HepG2 (cell line): ENCODE measurements at regions not wholly inside any gene's neighbourhood (a gene's known extent, or its start where the extent isn't known, plus 50 kb on each side); places are given as distances from the start of the nearest gene placed in this dataset.
"Not testable (repeated sequence)": the region's sequence is repeated elsewhere in the genome, so short reads cannot be mapped to it uniquely, and the experiment has no call there.

Experiments
- ATAC-seq: fragments of 200-7000 bp; cut with Tn5 transposase; 3 replicates; pipeline ENCODE4 v1.9.1; 2020; ENCODE audit warnings: mild to moderate bottlenecking, moderate library complexity
- BruUV-seq: library from RNA; stranded (reverse); fragments of 400-500 nt; replicated peaks from 2 replicates; lab custom pipeline; 2021; lab: Mats Ljungman, UMichigan
- CTCF ChIA-PET: fragments of 300-600 bp; formaldehyde crosslinking; extraction: SDS; loops from one replicate; lab custom pipeline; 2021; ENCODE audit warnings: low total read pairs, inconsistent platforms, low intra/inter-chr PET ratio; lab: Yijun Ruan, JAX
- POLR2A ChIA-PET: fragments of 350-600 bp; sonication (Branson Sonifier 250); formaldehyde crosslinking; loops from one replicate; lab custom pipeline; 2020; ENCODE audit warnings: antibody characterized with exemption, inconsistent platforms; lab: Yijun Ruan, JAX
- DNase-seq: peaks from one replicate; pipeline ENCODE4 v3.0.0-alpha.2; 2015; ENCODE audit warnings: low spot score
- FAIRE-seq: peaks from 3 replicates; lab custom pipeline; 2011; peaks lifted over from hg19 to GRCh38; lab: Jason Lieb, UNC
- H2AFZ ChIP-seq: one replicate; pipeline ENCODE4 v1.6.1; 2011; ENCODE audit warnings: low read length, inconsistent platforms
- H3K27ac ChIP-seq: fragments of 300-600 bp; 3 replicates; pipeline ENCODE4 v1.8.0; 2011; ENCODE audit warnings: mixed run types, mild to moderate bottlenecking, mixed read lengths, low read length, inconsistent platforms; ENCODE audit not compliant: insufficient read depth; ENCODE audit errors: extremely low read length
- H3K27me3 ChIP-seq, 2 experiments: fragments of 200-600 bp in 1 of 2; 2 replicates in 1 of 2; 3 replicates in 1 of 2; pipeline versions ENCODE4 v1.6.0 to v1.8.0; 2011; ENCODE audit warnings: low read length in 2 of 2, mild to moderate bottlenecking in 2 of 2, moderate library complexity in 2 of 2, inconsistent platforms in 1 of 2; ENCODE audit not compliant: insufficient read depth in 2 of 2, control insufficient read depth in 1 of 2
- H3K36me3 ChIP-seq, 2 experiments: fragments of 200-600 bp in 1 of 2; replicated peaks in 1 of 2; 2 replicates in 1 of 2; 3 replicates in 1 of 2; pipeline versions ENCODE4 v1.5.1 to v1.8.0; 2011; ENCODE audit warnings: low read length in 2 of 2, inconsistent platforms in 1 of 2; ENCODE audit not compliant: insufficient read depth in 2 of 2, control insufficient read depth in 1 of 2
- H3K4me1 ChIP-seq: 2 replicates; pipeline ENCODE4 v1.5.1; 2012; ENCODE audit warnings: low read length, inconsistent platforms; ENCODE audit not compliant: insufficient read depth
- H3K4me2 ChIP-seq: 2 replicates; pipeline ENCODE4 v1.6.0; 2011; ENCODE audit warnings: low read depth, low read length, inconsistent platforms
- H3K4me3 ChIP-seq, 3 experiments: fragments of 200-600 bp in 1 of 3; sonication (generic), shearing (Covaris generic) in 1 of 3; replicated peaks in 1 of 3; 2 replicates each; pipeline ENCODE4 v1.5.1; 2011 to 2016; ENCODE audit warnings: low read length in 3 of 3, inconsistent platforms in 2 of 3, low read depth in 2 of 3, mild to moderate bottlenecking in 2 of 3, control low read depth in 1 of 3, mixed read lengths in 1 of 3; ENCODE audit not compliant: insufficient read depth in 1 of 3
- H3K79me2 ChIP-seq: one replicate; pipeline ENCODE4 v1.6.1; 2011; ENCODE audit warnings: low read length, inconsistent platforms; ENCODE audit not compliant: insufficient read depth
- H3K9ac ChIP-seq: 2 replicates; pipeline ENCODE4 v1.6.0; 2011; ENCODE audit warnings: mild to moderate bottlenecking, low read depth, low read length, inconsistent platforms; ENCODE audit not compliant: insufficient read depth
- H3K9me3 ChIP-seq: 2 replicates; pipeline ENCODE4 v1.5.1; 2012; ENCODE audit warnings: mild to moderate bottlenecking, low read length
- H4K20me1 ChIP-seq: 2 replicates; pipeline ENCODE4 v1.6.0; 2011; ENCODE audit warnings: inconsistent platforms, mild to moderate bottlenecking, low read length, moderate library complexity; ENCODE audit not compliant: insufficient read depth
- AGO2 ChIP-seq: fragments of 200-400 bp; formaldehyde crosslinking; optimal IDR thresholded peaks from 2 replicates; pipeline ENCODE3; 2017; ENCODE audit warnings: mild to moderate bottlenecking, low read depth, low read length, moderate library complexity
- ATF5 ChIP-seq: sonication (generic); formaldehyde crosslinking; IDR thresholded peaks from 2 replicates; pipeline ENCODE4 v1.4.0; 2020; ENCODE audit warnings: mild to moderate bottlenecking, low read depth, missing genetic modification reagents
- IKZF4 ChIP-seq: sonication (generic); formaldehyde crosslinking; IDR thresholded peaks from 2 replicates; pipeline ENCODE4 v1.5.1; 2020; ENCODE audit warnings: borderline replicate concordance, mild to moderate bottlenecking, low read depth, missing genetic modification reagents; ENCODE audit errors: not compliant biosample characterization
- MTA3 ChIP-seq: sonication (generic); formaldehyde crosslinking; IDR thresholded peaks from 2 replicates; pipeline ENCODE4 v1.4.0; 2020; ENCODE audit warnings: missing genetic modification reagents
- MXD4 ChIP-seq: IDR thresholded peaks from 2 replicates; pipeline ENCODE4 v1.6.1; 2016; ENCODE audit warnings: mild to moderate bottlenecking, missing biosample characterization, missing genetic modification reagents
- POLR2A ChIP-seq, 2 experiments: IDR thresholded peaks; 2 replicates each; pipeline ENCODE4 v1.6.1; 2011; ENCODE audit warnings: low read depth in 2 of 2, low read length in 2 of 2, mild to moderate bottlenecking in 1 of 2, moderate library complexity in 1 of 2; ENCODE audit not compliant: insufficient read depth in 1 of 2
- SKI ChIP-seq: fragments of 450-650 bp; IDR thresholded peaks from one replicate; pipeline ENCODE4 v1.6.1; 2018; ENCODE audit warnings: mild to moderate bottlenecking; ENCODE audit not compliant: partially characterized antibody
- ZBTB14 ChIP-seq: sonication (generic); formaldehyde crosslinking; IDR thresholded peaks from 2 replicates; pipeline ENCODE4 v1.4.0; 2020; ENCODE audit warnings: missing genetic modification reagents
- ZNF225 ChIP-seq: sonication (generic); formaldehyde crosslinking; IDR thresholded peaks from 2 replicates; pipeline ENCODE4 v1.4.0; 2020; ENCODE audit warnings: mild to moderate bottlenecking, missing genetic modification reagents
- WGBS: methylation state at CpG from one replicate; pipeline ENCODE4 v1.1.6; 2017; ENCODE audit warnings: low lambda C conversion rate; 5-methylcytosine and 5-hydroxymethylcytosine counted together
- in situ Hi-C: cut with HindIII; loops from 2 replicates; pipeline ENCODE4 v1.10.0; 2017; ENCODE audit warnings: low pct_unique_long_range_greater_than_20kb; ENCODE audit not compliant: extremely low pct_ligation_motif_present
- intact Hi-C: fragments of 100-400 bp; cut with micrococcal nuclease; formaldehyde crosslinking; loops from one replicate; pipeline ENCODE4 v1.10.0; 2022; ENCODE audit not compliant: unreplicated experiment

GRCh38 chr4:97325751-97326150, 817.5 kb downstream of the STPG2 start:
- H3K27ac ChIP-seq, DNase-seq, POLR2A ChIA-PET, ATAC-seq, H3K4me1 ChIP-seq, H2AFZ ChIP-seq, H3K27me3 ChIP-seq, intact Hi-C loops, H3K79me2 ChIP-seq, H3K36me3 ChIP-seq, CTCF ChIA-PET, in situ Hi-C loops, H3K9ac ChIP-seq, FAIRE-seq, H4K20me1 ChIP-seq, BruUV-seq, H3K4me2 ChIP-seq, H3K4me3 ChIP-seq: not testable (repeated sequence)
- H3K9me3 ChIP-seq, result peaks cover 84% of the 10 kb centered on the region
- 0% methylated on average over 1 of the region's 1 CpG for WGBS

GRCh38 chr4:97330917-97331316, 812.4 kb downstream of the STPG2 start:
- CTCF ChIA-PET, result no interaction called here
- no peak overlapping the region for H3K9ac ChIP-seq
- no TSS peak for BruUV-seq
- in situ Hi-C loops, result no loop called here
- H3K36me3 ChIP-seq, result no peaks in the 10 kb centered on the region
- H3K4me1 ChIP-seq, result no peaks in the 10 kb centered on the region
- H3K4me3 ChIP-seq, result no peak overlapping the region
- no peaks in the 10 kb centered on the region for H4K20me1 ChIP-seq
- 0% methylated on average over 1 of the region's 1 CpG for WGBS
- no peak overlapping the region for H2AFZ ChIP-seq
- ATAC-seq, result no peak
- no peak for TF ChIP-seq ZNF225
- TF ChIP-seq IKZF4 (CRISPR knock-in tag), result no peak
- TF ChIP-seq, all 625 proteins: peak for 0
- H3K4me2 ChIP-seq, result no peak overlapping the region
- H3K27ac ChIP-seq, result no peak overlapping the region
- peaks cover 80% of the 10 kb centered on the region for H3K9me3 ChIP-seq
- FAIRE-seq (no peak), DNase-seq (no peak)
- H3K27me3 ChIP-seq, result no peaks in the 10 kb centered on the region
- H3K79me2 ChIP-seq, result no peaks in the 10 kb centered on the region
- POLR2A ChIA-PET, result no interaction called here
- intact Hi-C loops, result no loop called here

- no peak for ATAC-seq
- FAIRE-seq, result no peak
- intact Hi-C loops, result no loop called here
- POLR2A ChIA-PET, result no interaction called here
- peaks cover 83% of the 10 kb centered on the region for H3K9me3 ChIP-seq
- H3K79me2 ChIP-seq, result no peaks in the 10 kb centered on the region
- WGBS, result 0% methylated on average over 2 of the region's 2 CpGs
- H3K36me3 ChIP-seq, result no peaks in the 10 kb centered on the region
- H4K20me1 ChIP-seq, result no peaks in the 10 kb centered on the region
- no peak overlapping the region for H2AFZ ChIP-seq
- in situ Hi-C loops, result no loop called here
- H3K4me2 ChIP-seq, result no peak overlapping the region
- H3K4me3 ChIP-seq, result no peak overlapping the region
- no peak overlapping the region for H3K9ac ChIP-seq
- DNase-seq, result no peak
- no peaks in the 10 kb centered on the region for H3K4me1 ChIP-seq
- no TSS peak for BruUV-seq
- H3K27me3 ChIP-seq, result no peaks in the 10 kb centered on the region
- CTCF ChIA-PET, result no interaction called here
- no peak overlapping the region for H3K27ac ChIP-seq
- TF ChIP-seq MXD4 (no peak), ATF5 (CRISPR knock-in tag) (no peak), MTA3 (no peak), ZBTB14 (no peak), POLR2A (IDR thresholded peaks at IDR 0.05; ENCODE audit: insufficient read depth in 1 of 2, low read depth in 2 of 2, low read length in 2 of 2) (no peak), SKI (no peak), AGO2 (no peak)
These were observed 808.9 kb downstream of the STPG2 start for GRCh38 chr4:97334348-97334747.
